Osteoblast (primary cell): ENCODE measurements at regions not wholly inside any gene's neighbourhood (a gene's known extent, or its start where the extent isn't known, plus 50 kb on each side); places are given as distances from the start of the nearest gene placed in this dataset.

Experiments used
- DNase-seq: peaks from one replicate; pipeline ENCODE4 v3.0.0; 2011; ENCODE audit warnings: low spot score, mixed read lengths; ENCODE audit not compliant: insufficient read length; ENCODE audit errors: missing footprints
- H2AFZ ChIP-seq: 2 replicates; pipeline ENCODE4 v1.6.0; 2011; ENCODE audit warnings: mild to moderate bottlenecking, low read length
- H3K27ac ChIP-seq: 2 replicates; pipeline ENCODE4 v1.5.1; 2011; ENCODE audit warnings: mild to moderate bottlenecking, low read depth, low read length, moderate library complexity
- H3K27me3 ChIP-seq: 2 replicates; pipeline ENCODE4 v1.6.0; 2012; ENCODE audit warnings: mild to moderate bottlenecking, control low read depth, inconsistent platforms, low read length, moderate library complexity; ENCODE audit not compliant: insufficient read depth
- H3K36me3 ChIP-seq: 2 replicates; pipeline ENCODE4 v1.5.1; 2011; ENCODE audit warnings: mild to moderate bottlenecking, low read length, control low read depth, moderate library complexity; ENCODE audit not compliant: insufficient read depth
- H3K4me1 ChIP-seq: 2 replicates; pipeline ENCODE4 v1.5.1; 2011; ENCODE audit warnings: mild to moderate bottlenecking, low read length, control low read depth, moderate library complexity; ENCODE audit not compliant: insufficient read depth
- H3K4me2 ChIP-seq: 2 replicates; pipeline ENCODE4 v1.6.0; 2011; ENCODE audit warnings: mild to moderate bottlenecking, low read length; ENCODE audit not compliant: insufficient read depth
- H3K4me3 ChIP-seq: fragments of 200-600 bp; sonication (generic); 3 replicates; pipeline ENCODE4 v1.5.1; 2012; ENCODE audit warnings: mild to moderate bottlenecking, low read length, inconsistent platforms; ENCODE audit not compliant: insufficient read depth
- H3K79me2 ChIP-seq: 2 replicates; pipeline ENCODE4 v1.6.0; 2012; ENCODE audit warnings: mild to moderate bottlenecking, low read length, control low read depth, inconsistent platforms; ENCODE audit not compliant: insufficient read depth
- H3K9me3 ChIP-seq: 2 replicates; pipeline ENCODE4 v1.5.1; 2011; ENCODE audit warnings: low read depth, low read length, control low read depth
- H4K20me1 ChIP-seq: 2 replicates; pipeline ENCODE4 v1.6.0; 2012; ENCODE audit warnings: mild to moderate bottlenecking, low read length, control low read depth; ENCODE audit not compliant: insufficient read depth
- TF ChIP-seq, protein P1 (sequence below): IDR thresholded peaks from 2 replicates; pipeline ENCODE4 v1.5.1; 2011; ENCODE audit warnings: mild to moderate bottlenecking, low read depth, low read length, moderate library complexity; ENCODE audit errors: extremely low read depth

DNA sequence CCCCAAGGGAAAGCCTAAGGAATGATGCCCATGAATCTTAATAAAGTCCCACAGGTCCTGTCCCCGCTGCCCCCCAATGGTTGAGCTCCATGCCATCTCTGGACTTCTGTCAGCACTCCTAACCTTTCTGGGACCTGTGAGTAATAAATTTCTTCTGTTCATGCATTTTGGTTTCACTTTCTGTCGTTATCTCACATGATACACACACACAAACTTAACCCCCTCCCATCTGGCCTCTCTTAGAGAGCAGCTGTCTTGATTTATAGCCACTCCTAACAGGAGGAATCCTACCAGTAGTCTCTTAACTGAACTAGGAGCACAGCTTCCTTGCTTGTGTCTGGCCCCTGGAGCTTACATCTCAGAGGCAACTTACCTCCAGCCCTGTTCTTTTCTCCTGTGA lies 82.7 kb upstream of the SELENOK start:
- no peak overlapping the region for H2AFZ ChIP-seq
- H3K27me3 ChIP-seq, result no peaks in the 10 kb centered on the region
- H3K79me2 ChIP-seq, result no peaks in the 10 kb centered on the region
- no peak for DNase-seq
- TF ChIP-seq, protein P1, sequence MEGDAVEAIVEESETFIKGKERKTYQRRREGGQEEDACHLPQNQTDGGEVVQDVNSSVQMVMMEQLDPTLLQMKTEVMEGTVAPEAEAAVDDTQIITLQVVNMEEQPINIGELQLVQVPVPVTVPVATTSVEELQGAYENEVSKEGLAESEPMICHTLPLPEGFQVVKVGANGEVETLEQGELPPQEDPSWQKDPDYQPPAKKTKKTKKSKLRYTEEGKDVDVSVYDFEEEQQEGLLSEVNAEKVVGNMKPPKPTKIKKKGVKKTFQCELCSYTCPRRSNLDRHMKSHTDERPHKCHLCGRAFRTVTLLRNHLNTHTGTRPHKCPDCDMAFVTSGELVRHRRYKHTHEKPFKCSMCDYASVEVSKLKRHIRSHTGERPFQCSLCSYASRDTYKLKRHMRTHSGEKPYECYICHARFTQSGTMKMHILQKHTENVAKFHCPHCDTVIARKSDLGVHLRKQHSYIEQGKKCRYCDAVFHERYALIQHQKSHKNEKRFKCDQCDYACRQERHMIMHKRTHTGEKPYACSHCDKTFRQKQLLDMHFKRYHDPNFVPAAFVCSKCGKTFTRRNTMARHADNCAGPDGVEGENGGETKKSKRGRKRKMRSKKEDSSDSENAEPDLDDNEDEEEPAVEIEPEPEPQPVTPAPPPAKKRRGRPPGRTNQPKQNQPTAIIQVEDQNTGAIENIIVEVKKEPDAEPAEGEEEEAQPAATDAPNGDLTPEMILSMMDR, result no peak
- H3K27ac ChIP-seq, result no peak overlapping the region
- peaks cover 4% of the 10 kb centered on the region for H3K9me3 ChIP-seq
- H3K36me3 ChIP-seq, result no peaks in the 10 kb centered on the region
- no peaks in the 10 kb centered on the region for H3K4me1 ChIP-seq
- H4K20me1 ChIP-seq, result no peaks in the 10 kb centered on the region
- H3K4me3 ChIP-seq, result no peak overlapping the region
- H3K4me2 ChIP-seq, result no peak overlapping the region

DNA sequence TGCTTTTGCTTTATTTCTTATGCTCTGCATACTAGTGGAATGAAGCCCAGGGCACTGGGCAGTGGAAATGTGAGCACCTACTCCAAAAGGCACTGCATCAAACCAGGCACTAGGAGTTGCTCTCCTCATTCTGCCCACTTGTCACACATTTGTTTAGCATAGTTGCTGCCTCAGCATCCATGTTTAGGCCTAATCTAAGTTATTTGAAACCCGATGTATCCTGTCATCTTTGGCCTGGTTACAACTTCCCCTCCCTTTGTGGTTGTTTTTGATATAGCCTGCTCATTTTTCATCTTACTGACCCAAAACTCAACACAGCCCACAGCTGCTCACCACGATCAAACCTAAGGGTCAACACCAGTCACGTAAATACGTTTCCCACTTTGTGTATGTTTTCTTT lies 82.2 kb upstream of the SELENOK start:
- no peaks in the 10 kb centered on the region for H4K20me1 ChIP-seq
- H3K4me3 ChIP-seq, result no peak overlapping the region
- H3K79me2 ChIP-seq, result no peaks in the 10 kb centered on the region
- TF ChIP-seq, protein P1, result no peak
- H3K4me2 ChIP-seq, result no peak overlapping the region
- DNase-seq, result no peak
- no peaks in the 10 kb centered on the region for H3K36me3 ChIP-seq
- no peaks in the 10 kb centered on the region for H3K4me1 ChIP-seq
- H3K9me3 ChIP-seq, result peaks cover 4% of the 10 kb centered on the region
- H3K27ac ChIP-seq, result no peak overlapping the region
- no peaks in the 10 kb centered on the region for H3K27me3 ChIP-seq
- no peak overlapping the region for H2AFZ ChIP-seq

DNA sequence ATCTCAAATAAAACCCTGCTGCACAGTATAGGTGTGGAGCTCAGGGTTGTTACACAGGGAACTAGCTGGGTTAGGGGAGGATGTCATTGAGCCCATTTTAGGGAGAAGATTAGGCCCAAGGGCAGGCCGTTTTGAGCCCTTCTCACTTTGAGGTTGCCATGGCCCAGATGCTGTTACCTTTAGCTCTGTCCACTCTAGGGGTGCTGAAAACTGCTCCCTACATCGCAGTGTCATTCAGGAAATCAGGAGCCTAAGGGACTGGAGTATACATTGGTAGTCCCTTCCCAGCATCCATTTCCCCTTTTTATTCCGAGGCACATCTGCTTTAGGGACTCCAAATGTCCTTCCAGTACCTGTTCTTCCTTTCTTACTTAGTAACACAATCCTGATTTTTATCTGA lies 79.0 kb upstream of the SELENOK start:
- Histone ChIP-seq H2AFZ (no peak overlapping the region), H4K20me1 (no peaks in the 10 kb centered on the region), H3K27ac (no peak overlapping the region), H3K9me3 (peaks cover 4% of the 10 kb centered on the region), H3K27me3 (no peaks in the 10 kb centered on the region), H3K4me3 (no peak overlapping the region), H3K4me2 (no peak overlapping the region), H3K79me2 (no peaks in the 10 kb centered on the region), H3K36me3 (no peaks in the 10 kb centered on the region), H3K4me1 (no peaks in the 10 kb centered on the region)
- no peak for DNase-seq
- TF ChIP-seq, protein P1, result no peak

- no peak overlapping the region for H3K4me3 ChIP-seq
- TF ChIP-seq, protein P1, result no peak
- no peaks in the 10 kb centered on the region for H3K36me3 ChIP-seq
- H2AFZ ChIP-seq, result no peak overlapping the region
- no peak overlapping the region for H3K27ac ChIP-seq
- H3K4me1 ChIP-seq, result no peaks in the 10 kb centered on the region
- H3K27me3 ChIP-seq, result no peaks in the 10 kb centered on the region
- peaks cover 4% of the 10 kb centered on the region for H3K9me3 ChIP-seq
- no peak for DNase-seq
- no peaks in the 10 kb centered on the region for H3K79me2 ChIP-seq
- H3K4me2 ChIP-seq, result no peak overlapping the region
- no peaks in the 10 kb centered on the region for H4K20me1 ChIP-seq
These were observed 77.4 kb upstream of the SELENOK start for GRCh38 chr3:53969086-53969485.
